NB4 (cell line): ENCODE measurements at regions not wholly inside any gene's neighbourhood (a gene's known extent, or its start where the extent isn't known, plus 50 kb on each side); places are given as distances from the start of the nearest gene placed in this dataset.

Source experiments
- POLR2A ChIP-seq: IDR thresholded peaks from 2 replicates; pipeline ENCODE4 v1.6.1; 2011; ENCODE audit warnings: mild to moderate bottlenecking; ENCODE audit not compliant: insufficient read length; ENCODE audit errors: extremely low read depth
- TF ChIP-seq, protein P1 (sequence below): IDR thresholded peaks from one replicate; pipeline ENCODE4 v1.5.1; 2012; ENCODE audit warnings: low read depth, low read length

DNA sequence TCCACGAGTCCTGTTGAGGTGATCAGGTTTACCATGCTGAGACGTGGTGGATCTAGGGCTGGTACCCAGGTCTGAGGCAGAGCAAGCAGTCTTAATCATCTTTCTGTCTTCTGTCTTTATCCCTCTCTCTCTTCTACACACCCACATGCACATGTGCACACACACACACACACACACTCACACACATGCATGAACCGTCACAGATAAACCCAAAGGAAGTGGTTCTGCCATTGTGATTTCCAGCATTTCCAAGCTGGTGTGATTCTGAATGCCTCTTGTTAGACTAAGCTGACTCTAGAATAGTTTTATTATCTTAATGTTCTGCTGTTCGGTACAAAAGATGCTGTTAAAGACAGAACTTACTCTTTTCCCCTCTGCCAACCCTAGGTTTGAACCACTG is 411.8 kb upstream of the SALL1 start:
- TF ChIP-seq, protein P1, sequence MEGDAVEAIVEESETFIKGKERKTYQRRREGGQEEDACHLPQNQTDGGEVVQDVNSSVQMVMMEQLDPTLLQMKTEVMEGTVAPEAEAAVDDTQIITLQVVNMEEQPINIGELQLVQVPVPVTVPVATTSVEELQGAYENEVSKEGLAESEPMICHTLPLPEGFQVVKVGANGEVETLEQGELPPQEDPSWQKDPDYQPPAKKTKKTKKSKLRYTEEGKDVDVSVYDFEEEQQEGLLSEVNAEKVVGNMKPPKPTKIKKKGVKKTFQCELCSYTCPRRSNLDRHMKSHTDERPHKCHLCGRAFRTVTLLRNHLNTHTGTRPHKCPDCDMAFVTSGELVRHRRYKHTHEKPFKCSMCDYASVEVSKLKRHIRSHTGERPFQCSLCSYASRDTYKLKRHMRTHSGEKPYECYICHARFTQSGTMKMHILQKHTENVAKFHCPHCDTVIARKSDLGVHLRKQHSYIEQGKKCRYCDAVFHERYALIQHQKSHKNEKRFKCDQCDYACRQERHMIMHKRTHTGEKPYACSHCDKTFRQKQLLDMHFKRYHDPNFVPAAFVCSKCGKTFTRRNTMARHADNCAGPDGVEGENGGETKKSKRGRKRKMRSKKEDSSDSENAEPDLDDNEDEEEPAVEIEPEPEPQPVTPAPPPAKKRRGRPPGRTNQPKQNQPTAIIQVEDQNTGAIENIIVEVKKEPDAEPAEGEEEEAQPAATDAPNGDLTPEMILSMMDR: no peak
- no peak for TF ChIP-seq POLR2A
